ENCODE measurements at regions not wholly inside any gene's neighbourhood (a gene's known extent, or its start where the extent isn't known, plus 50 kb on each side); places are given as distances from the start of the nearest gene placed in this dataset.
"Not testable (repeated sequence)": the region's sequence is repeated elsewhere in the genome, so short reads cannot be mapped to it uniquely, and the experiment has no call there.

- no peak for DNase-seq
Observed at GRCh38 chr3:82495655-82496054, 734.2 kb upstream of the GBE1 start.

GRCh38 chr3:82494977-82495489 is 733.6 kb upstream of the GBE1 start:
- DNase-seq: no peak

- DNase-seq: no peak
Observed at GRCh38 chr3:82493858-82494257, 732.4 kb upstream of the GBE1 start.

GRCh38 chr3:82475306-82475705 is 713.9 kb upstream of the GBE1 start:
- no peak for DNase-seq

GRCh38 chr3:82474711-82475110 is 713.3 kb upstream of the GBE1 start:
- no peak for DNase-seq

GRCh38 chr3:82473864-82474541 is 712.6 kb upstream of the GBE1 start:
- DNase-seq: no peak

GRCh38 chr3:82467051-82467450 is 705.6 kb upstream of the GBE1 start:
- DNase-seq: no peak

- DNase-seq: no peak
Observed at GRCh38 chr3:82462977-82463376, 701.5 kb upstream of the GBE1 start.

GRCh38 chr3:82461049-82461889 is 699.8 kb upstream of the GBE1 start:
- DNase-seq: no peak

- no peak for DNase-seq
Observed at GRCh38 chr3:82448320-82448719, 686.9 kb upstream of the GBE1 start.

GRCh38 chr3:82428821-82429220 is 667.4 kb upstream of the GBE1 start:
- DNase-seq: not testable (repeated sequence)

- no peak for DNase-seq
Observed at GRCh38 chr3:82424031-82424339, 662.5 kb upstream of the GBE1 start.

GRCh38 chr3:82423268-82424030 is 662.0 kb upstream of the GBE1 start:
- DNase-seq: no peak

GRCh38 chr3:82416830-82417229 is 655.4 kb upstream of the GBE1 start:
- no peak for DNase-seq

- no peak for DNase-seq
Observed at GRCh38 chr3:82416349-82416748, 654.9 kb upstream of the GBE1 start.

GRCh38 chr3:82413171-82413570 is 651.7 kb upstream of the GBE1 start:
- DNase-seq: no peak

- no peak for DNase-seq
Observed at GRCh38 chr3:82410366-82410765, 648.9 kb upstream of the GBE1 start.

- DNase-seq: no peak
Observed at GRCh38 chr3:82409842-82410241, 648.4 kb upstream of the GBE1 start.

- no peak for DNase-seq
Observed at GRCh38 chr3:82392203-82392775, 630.8 kb upstream of the GBE1 start.

- DNase-seq: no peak
Observed at GRCh38 chr3:82390868-82391267, 629.4 kb upstream of the GBE1 start.

- DNase-seq: no peak
Observed at GRCh38 chr3:82386647-82387046, 625.2 kb upstream of the GBE1 start.

- DNase-seq: no peak
Observed at GRCh38 chr3:82384181-82384580, 622.7 kb upstream of the GBE1 start.

GRCh38 chr3:82382831-82383230 is 621.4 kb upstream of the GBE1 start:
- DNase-seq: no peak

Measured in activated gamma-delta T cell treated with Interleukin-2 at 50 U/mL for 16 hours (primary cell).